ENCODE measurements at regions not wholly inside any gene's neighbourhood (a gene's known extent, or its start where the extent isn't known, plus 50 kb on each side); places are given as distances from the start of the nearest gene placed in this dataset.

DNA sequence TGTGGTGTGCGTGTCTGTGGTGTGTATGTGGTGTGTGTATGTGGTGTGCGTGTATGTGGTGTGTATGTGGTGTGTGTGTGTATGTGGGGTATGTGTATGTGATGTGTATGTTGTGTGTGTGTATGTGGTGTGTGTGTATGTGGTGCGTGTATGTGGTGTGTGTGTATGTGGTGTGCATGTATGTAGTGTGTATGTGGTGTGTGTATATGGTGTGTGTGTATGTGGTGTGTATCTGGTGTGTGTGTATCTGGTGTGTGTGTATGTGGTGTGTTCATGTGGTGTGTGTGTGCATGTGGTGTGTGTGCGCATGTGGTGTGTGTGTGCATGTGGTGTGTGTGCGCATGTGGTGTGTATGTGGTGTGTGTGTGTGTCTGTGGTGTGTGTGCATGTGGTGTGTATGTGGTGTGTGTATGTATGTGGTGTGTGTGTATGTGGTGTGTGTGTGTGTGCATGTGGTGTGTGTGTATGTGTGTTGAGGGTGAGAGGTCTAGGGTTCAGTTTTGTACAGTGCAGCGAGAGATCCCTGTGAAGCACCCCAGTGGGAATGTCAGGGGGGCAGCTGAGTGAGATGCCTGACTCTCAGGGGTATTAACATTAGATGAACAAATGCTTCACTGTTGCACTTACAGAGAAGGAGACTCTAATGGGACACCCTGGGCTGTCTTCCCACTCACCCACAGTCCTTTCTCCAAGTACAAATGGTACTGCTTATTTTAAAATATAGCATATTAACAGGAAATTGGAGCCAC lies 61.3 kb upstream of the MEDAG start (continued):
- TF ChIP-seq SIN3A (conservative IDR thresholded peaks at IDR 0.05 in 1 of 2, IDR thresholded peaks at IDR 0.05 in 1 of 2; ENCODE audit: low read depth in 1 of 2, low read length in 2 of 2): no peak
- no peak for TF ChIP-seq KDM1A (IDR thresholded peaks at IDR 0.05; ENCODE audit: borderline replicate concordance, low read length)
- TF ChIP-seq, protein P1, sequence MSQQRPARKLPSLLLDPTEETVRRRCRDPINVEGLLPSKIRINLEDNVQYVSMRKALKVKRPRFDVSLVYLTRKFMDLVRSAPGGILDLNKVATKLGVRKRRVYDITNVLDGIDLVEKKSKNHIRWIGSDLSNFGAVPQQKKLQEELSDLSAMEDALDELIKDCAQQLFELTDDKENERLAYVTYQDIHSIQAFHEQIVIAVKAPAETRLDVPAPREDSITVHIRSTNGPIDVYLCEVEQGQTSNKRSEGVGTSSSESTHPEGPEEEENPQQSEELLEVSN (IDR thresholded peaks at IDR 0.05): no peak
- no peak for TF ChIP-seq SIX5 (IDR thresholded peaks at IDR 0.05; ENCODE audit: low read depth, low read length)
- TF ChIP-seq CBX5 (IDR thresholded peaks at IDR 0.05; ENCODE audit: low read depth, low read length): no peak
- TF ChIP-seq CHD1 (IDR thresholded peaks at IDR 0.05; ENCODE audit: low read depth, low read length): no peak

Measured in H1 (cell line).